Trophoblast cell (in vitro differentiated cells and primary cell): ENCODE measurements at regions not wholly inside any gene's neighbourhood (a gene's known extent, or its start where the extent isn't known, plus 50 kb on each side); places are given as distances from the start of the nearest gene placed in this dataset.

Experiments used
- DNase-seq, 2 donors: peaks; one replicate each; pipeline ENCODE4 v3.0.0-alpha.2; 2016
- H2AFZ ChIP-seq: 2 replicates; pipeline ENCODE4 v1.6.1; 2013; ENCODE audit warnings: low read length, moderate library complexity, mild to moderate bottlenecking; ENCODE audit not compliant: insufficient read depth, poor library complexity
- H2AK5ac ChIP-seq: 2 replicates; pipeline ENCODE4 v1.6.1; 2013; ENCODE audit warnings: mild to moderate bottlenecking, low read length
- H2BK120ac ChIP-seq: 2 replicates; pipeline ENCODE4 v1.6.1; 2013; ENCODE audit warnings: low read length, mild to moderate bottlenecking, moderate library complexity; ENCODE audit not compliant: insufficient read depth, poor library complexity
- H2BK12ac ChIP-seq: 2 replicates; pipeline ENCODE4 v1.6.1; 2013; ENCODE audit warnings: mild to moderate bottlenecking, low read length, moderate library complexity
- H2BK5ac ChIP-seq: 2 replicates; pipeline ENCODE4 v1.6.1; 2013; ENCODE audit warnings: low read length, low read depth, moderate library complexity, mild to moderate bottlenecking; ENCODE audit not compliant: poor library complexity
- H3K14ac ChIP-seq: 2 replicates; pipeline ENCODE4 v1.6.1; 2013; ENCODE audit warnings: mild to moderate bottlenecking, low read length
- H3K18ac ChIP-seq: 2 replicates; pipeline ENCODE4 v1.6.1; 2013; ENCODE audit warnings: mild to moderate bottlenecking, low read length
- H3K23ac ChIP-seq: 2 replicates; pipeline ENCODE4 v1.6.1; 2013; ENCODE audit warnings: low read length
- H3K27ac ChIP-seq: 2 replicates; pipeline ENCODE4 v1.5.1; 2013; ENCODE audit warnings: low read depth, mild to moderate bottlenecking, inconsistent platforms, low read length, moderate library complexity
- H3K27me3 ChIP-seq: 2 replicates; pipeline ENCODE4 v1.6.1; 2013; ENCODE audit warnings: inconsistent platforms, mild to moderate bottlenecking, low read length, moderate library complexity; ENCODE audit not compliant: insufficient read depth
- H3K36me3 ChIP-seq, 2 experiments: 1 replicate in 1 of 2; 2 replicates in 1 of 2; pipeline ENCODE4 v1.6.1; 2013; ENCODE audit warnings: low read length in 2 of 2, mild to moderate bottlenecking in 2 of 2, moderate library complexity in 1 of 2; ENCODE audit not compliant: insufficient read depth in 2 of 2, control insufficient read depth in 1 of 2
- H3K4ac ChIP-seq: 2 replicates; pipeline ENCODE4 v1.6.1; 2013; ENCODE audit warnings: low read depth, mild to moderate bottlenecking, low read length, moderate library complexity
- H3K4me1 ChIP-seq, 2 experiments: 1 replicate in 1 of 2; 2 replicates in 1 of 2; pipeline ENCODE4 v1.6.1; 2013; ENCODE audit warnings: low read length in 2 of 2, mild to moderate bottlenecking in 2 of 2, moderate library complexity in 1 of 2; ENCODE audit not compliant: insufficient read depth in 2 of 2, control insufficient read depth in 1 of 2
- H3K4me2 ChIP-seq: 2 replicates; pipeline ENCODE4 v1.6.1; 2013; ENCODE audit warnings: inconsistent platforms, mild to moderate bottlenecking, low read length, moderate library complexity
- H3K4me3 ChIP-seq: 2 replicates; pipeline ENCODE4 v1.5.1; 2013; ENCODE audit warnings: mild to moderate bottlenecking, low read depth, low read length, inconsistent platforms
- H3K79me1 ChIP-seq: one replicate; pipeline ENCODE4 v1.6.1; 2013; ENCODE audit warnings: low read length
- H3K79me2 ChIP-seq: 2 replicates; pipeline ENCODE4 v1.6.1; 2013; ENCODE audit warnings: low read length, mild to moderate bottlenecking; ENCODE audit not compliant: control insufficient read depth, insufficient read depth, poor library complexity
- H3K9ac ChIP-seq: 2 replicates; pipeline ENCODE4 v1.6.1; 2013; ENCODE audit warnings: mild to moderate bottlenecking, low read length
- H3K9me3 ChIP-seq: 2 replicates; pipeline ENCODE4 v1.6.1; 2013; ENCODE audit warnings: low read depth, mild to moderate bottlenecking, control low read depth, inconsistent platforms, low read length; ENCODE audit not compliant: insufficient read depth
- H4K12ac ChIP-seq: 2 replicates; pipeline ENCODE4 v1.6.1; 2013; ENCODE audit warnings: low read depth, mild to moderate bottlenecking, low read length, moderate library complexity
- H4K8ac ChIP-seq: 2 replicates; pipeline ENCODE4 v1.6.1; 2013; ENCODE audit warnings: low read depth, mild to moderate bottlenecking, low read length, moderate library complexity
- H4K91ac ChIP-seq: one replicate; pipeline ENCODE4 v1.6.1; 2013; ENCODE audit warnings: low read depth, mild to moderate bottlenecking, low read length, moderate library complexity
- WGBS: extraction: QIAGEN DNeasy Blood & Tissue Kit; methylation state at CpG from one replicate; pipeline ENCODE4 v1.1.7; 2013; ENCODE audit warnings: missing lambda C conversion rate; ENCODE audit not compliant: insufficient read length, insufficient coverage; ENCODE audit errors: extremely low coverage; 5-methylcytosine and 5-hydroxymethylcytosine counted together

- H3K36me3 ChIP-seq = no peaks in the 10 kb centered on the region
- H4K12ac ChIP-seq = no peak overlapping the region
- H3K4me1 ChIP-seq = peaks cover 0 to 4% of the 10 kb centered on the region in 2 experiments
- peak in 1 of 2 donors; percentile 12 for DNase-seq
- no peak overlapping the region for H2AFZ ChIP-seq
- no peak overlapping the region for H2AK5ac ChIP-seq
- no peak overlapping the region for H3K9ac ChIP-seq
- no peak overlapping the region for H2BK5ac ChIP-seq
- no peak overlapping the region for H4K8ac ChIP-seq
- no peak overlapping the region for H3K4ac ChIP-seq
- H3K14ac ChIP-seq = no peak overlapping the region
- H3K27me3 ChIP-seq = no peaks in the 10 kb centered on the region
- no peak overlapping the region for H3K27ac ChIP-seq
- no peaks in the 10 kb centered on the region for H3K9me3 ChIP-seq
- H4K91ac ChIP-seq = no peak overlapping the region
- no peak overlapping the region for H3K18ac ChIP-seq
- no peak overlapping the region for H2BK120ac ChIP-seq
- no peaks in the 10 kb centered on the region for H3K79me2 ChIP-seq
- H3K4me3 ChIP-seq = no peak overlapping the region
- no CpG with 5 or more reads among the region's 9 CpGs for WGBS
- H3K4me2 ChIP-seq = no peak overlapping the region
- H3K23ac ChIP-seq = no peak overlapping the region
- H2BK12ac ChIP-seq = no peak overlapping the region
- H3K79me1 ChIP-seq = no peaks in the 10 kb centered on the region
These were observed 94.5 kb upstream of the UPP2 start for GRCh38 chr2:158006961-158007719.

- DNase-seq = no peak
- Histone ChIP-seq H4K8ac (no peak overlapping the region), H3K79me2 (no peaks in the 10 kb centered on the region), H3K9ac (no peak overlapping the region), H3K4ac (no peak overlapping the region), H3K27ac (no peak overlapping the region), H3K79me1 (no peaks in the 10 kb centered on the region), H4K91ac (no peak overlapping the region), H4K12ac (no peak overlapping the region), H2BK12ac (no peak overlapping the region), H3K23ac (no peak overlapping the region), H3K18ac (no peak overlapping the region), H3K14ac (no peak overlapping the region), H2BK120ac (no peak overlapping the region), H3K4me2 (no peak overlapping the region), H2BK5ac (no peak overlapping the region), H3K27me3 (no peaks in the 10 kb centered on the region), H2AK5ac (no peak overlapping the region), H3K36me3 (no peaks in the 10 kb centered on the region), H3K9me3 (no peaks in the 10 kb centered on the region), H3K4me1 (peaks cover 0 to 4% of the 10 kb centered on the region in 2 experiments), H3K4me3 (no peak overlapping the region), H2AFZ (no peak overlapping the region)
- WGBS = no CpG with 5 or more reads among the region's 8 CpGs
These were observed 97.4 kb upstream of the UPP2 start for GRCh38 chr2:158004126-158004764.

- WGBS = no CpG with 5 or more reads among the region's 4 CpGs
- Histone ChIP-seq H3K9me3 (no peaks in the 10 kb centered on the region), H3K36me3 (no peaks in the 10 kb centered on the region), H3K79me1 (no peaks in the 10 kb centered on the region), H3K4me2 (no peak overlapping the region), H3K9ac (no peak overlapping the region), H4K8ac (no peak overlapping the region), H2BK120ac (no peak overlapping the region), H4K12ac (no peak overlapping the region), H2BK5ac (no peak overlapping the region), H3K79me2 (no peaks in the 10 kb centered on the region), H2AK5ac (no peak overlapping the region), H3K27ac (no peak overlapping the region), H3K27me3 (no peaks in the 10 kb centered on the region), H3K4me1 (peaks cover 0 to 4% of the 10 kb centered on the region in 2 experiments), H2AFZ (no peak overlapping the region), H3K4ac (no peak overlapping the region), H3K14ac (no peak overlapping the region), H3K23ac (no peak overlapping the region), H3K4me3 (no peak overlapping the region), H3K18ac (no peak overlapping the region), H4K91ac (no peak overlapping the region), H2BK12ac (no peak overlapping the region)
- DNase-seq = no peak
These were observed 99.6 kb upstream of the UPP2 start for GRCh38 chr2:158002079-158002478.

GRCh38 chr2:157996799-157997198 lies 104.9 kb upstream of the UPP2 start:
- Histone ChIP-seq H3K14ac (no peak overlapping the region), H3K4me1 (no peaks in the 10 kb centered on the region)

More at GRCh38 chr2:157996799-157997198, 104.9 kb upstream of the UPP2 start:
- Histone ChIP-seq H3K9me3 (no peaks in the 10 kb centered on the region), H3K4ac (no peak overlapping the region), H3K27me3 (no peaks in the 10 kb centered on the region), H2AFZ (no peak overlapping the region), H2BK120ac (no peak overlapping the region), H2BK12ac (no peak overlapping the region), H4K91ac (no peak overlapping the region), H3K79me1 (no peaks in the 10 kb centered on the region), H2AK5ac (no peak overlapping the region), H3K36me3 (no peaks in the 10 kb centered on the region), H3K9ac (no peak overlapping the region), H3K4me3 (no peak overlapping the region), H4K8ac (no peak overlapping the region), H3K79me2 (no peaks in the 10 kb centered on the region), H3K23ac (no peak overlapping the region), H2BK5ac (no peak overlapping the region), H3K18ac (no peak overlapping the region), H3K4me2 (no peak overlapping the region), H4K12ac (no peak overlapping the region), H3K27ac (no peak overlapping the region)
- no peak for DNase-seq
- no CpG with 5 or more reads among the region's 1 CpG for WGBS
